K562 (cell line): ENCODE measurements at regions not wholly inside any gene's neighbourhood (a gene's known extent, or its start where the extent isn't known, plus 50 kb on each side); places are given as distances from the start of the nearest gene placed in this dataset.

ENCODE experiments used
- ATAC-seq: fragments of 200-7000 bp; cut with Tn5 transposase; 3 replicates; pipeline ENCODE4 v1.9.1; 2020; ENCODE audit warnings: moderate library complexity
- BruUV-seq: library from RNA; stranded (reverse); fragments of 400-500 nt; replicated peaks from 2 replicates; lab custom pipeline; 2021; lab: Mats Ljungman, UMichigan
- CTCF ChIA-PET: fragments of 300-600 bp; formaldehyde crosslinking; extraction: SDS; loops from one replicate; lab custom pipeline; 2021; ENCODE audit warnings: low intra/inter-chr PET ratio; lab: Yijun Ruan, JAX
- POLR2A ChIA-PET: fragments of 300-600, 350-650 bp; sonication (Branson Sonifier 250); formaldehyde crosslinking; extraction: SDS; loops from one replicate; lab custom pipeline; 2021; ENCODE audit warnings: antibody characterized with exemption, inconsistent platforms; lab: Yijun Ruan, JAX
- DNase-seq, 4 experiments: peaks; one replicate each; pipeline versions ENCODE4 v3.0.0 to v3.0.0-alpha.2; 2011 to 2018; ENCODE audit warnings: low spot score in 3 of 4, mixed read lengths in 3 of 4; ENCODE audit errors: extremely low read depth in 1 of 4
- FAIRE-seq: peaks from 2 replicates; lab custom pipeline; 2011; peaks lifted over from hg19 to GRCh38; lab: Jason Lieb, UNC
- H2AFZ ChIP-seq: 2 replicates; pipeline ENCODE4 v1.6.0; 2011; ENCODE audit warnings: low read depth, low read length, control low read depth, inconsistent platforms
- H3K27ac ChIP-seq: fragments of 200-600 bp; 3 replicates; pipeline ENCODE4 v1.8.0; 2011; ENCODE audit warnings: low read depth, mild to moderate bottlenecking, control low read depth, inconsistent platforms, low read length, moderate library complexity, mixed read lengths; ENCODE audit errors: extremely low read depth
- H3K27me3 ChIP-seq, 2 experiments: fragments of 300-600 bp in 1 of 2; 2 replicates in 1 of 2; 3 replicates in 1 of 2; pipeline versions ENCODE4 v1.6.0 to v1.8.0; 2011; ENCODE audit warnings: inconsistent platforms in 2 of 2, low read length in 2 of 2, mild to moderate bottlenecking in 1 of 2, mixed read lengths in 1 of 2, moderate library complexity in 1 of 2; ENCODE audit not compliant: control insufficient read depth in 2 of 2, insufficient read depth in 2 of 2
- H3K36me3 ChIP-seq: fragments of 300-600 bp; 3 replicates; pipeline ENCODE4 v1.8.0; 2011; ENCODE audit warnings: mild to moderate bottlenecking, low read length, inconsistent platforms; ENCODE audit not compliant: control insufficient read depth, insufficient read depth
- H3K4me1 ChIP-seq, 2 experiments: fragments of 200-600 bp in 1 of 2; replicated peaks in 1 of 2; 2 replicates in 1 of 2; 3 replicates in 1 of 2; pipeline versions ENCODE4 v1.5.1 to v1.8.0; 2011; ENCODE audit warnings: inconsistent platforms in 2 of 2, low read length in 2 of 2, mild to moderate bottlenecking in 1 of 2, mixed read lengths in 1 of 2, moderate library complexity in 1 of 2; ENCODE audit not compliant: control insufficient read depth in 2 of 2, insufficient read depth in 2 of 2
- H3K4me2 ChIP-seq: 2 replicates; pipeline ENCODE4 v1.6.1; 2011; ENCODE audit warnings: low read length, control low read depth, inconsistent platforms, mixed read lengths; ENCODE audit not compliant: insufficient read depth
- H3K4me3 ChIP-seq: fragments of 200-600 bp; sonication (generic), shearing (Covaris generic); 2 replicates; pipeline ENCODE4 v1.5.1; 2016; ENCODE audit warnings: control low read depth, inconsistent platforms
- H3K79me2 ChIP-seq: fragments of 200-600 bp; 3 replicates; pipeline ENCODE4 v1.8.0; 2011; ENCODE audit warnings: low read length, inconsistent platforms; ENCODE audit not compliant: control insufficient read depth, insufficient read depth
- H3K9ac ChIP-seq, 2 experiments: 2 replicates each; pipeline versions ENCODE4 v1.6.0 to v1.6.1; 2011; ENCODE audit warnings: low read depth in 2 of 2, low read length in 2 of 2, control low read depth in 1 of 2, inconsistent platforms in 1 of 2, mild to moderate bottlenecking in 1 of 2, mixed read lengths in 1 of 2; ENCODE audit not compliant: insufficient read depth in 1 of 2
- H3K9me1 ChIP-seq: one replicate; pipeline ENCODE4 v1.6.0; 2011; ENCODE audit warnings: inconsistent platforms, mild to moderate bottlenecking, low read length, moderate library complexity; ENCODE audit not compliant: control insufficient read depth, insufficient read depth
- H3K9me3 ChIP-seq: replicated peaks from 2 replicates; pipeline ENCODE4 v1.5.1; 2011; ENCODE audit warnings: low read depth, low read length, inconsistent platforms; ENCODE audit not compliant: control insufficient read depth, insufficient read depth
- H4K20me1 ChIP-seq: replicated peaks from 2 replicates; pipeline ENCODE4 v1.6.1; 2011; ENCODE audit warnings: low read length, inconsistent platforms, mixed read lengths; ENCODE audit not compliant: control insufficient read depth, insufficient read depth
- ARID3B ChIP-seq: fragments of 250-450 bp; sonication (Bioruptor Pico); IDR thresholded peaks from 2 replicates; pipeline ENCODE4 v1.4.0; 2020; ENCODE audit warnings: borderline replicate concordance
- BRD9 ChIP-seq: fragments of 450-650 bp; IDR thresholded peaks from 2 replicates; pipeline ENCODE4 v1.6.1; 2018; ENCODE audit warnings: low read depth; ENCODE audit not compliant: partially characterized antibody
- CBFB ChIP-seq: sonication (generic); formaldehyde crosslinking; IDR thresholded peaks from 2 replicates; pipeline ENCODE4 v1.4.0; 2020; ENCODE audit warnings: mild to moderate bottlenecking, missing genetic modification reagents
- FOXK1 ChIP-seq: sonication (generic); formaldehyde crosslinking; IDR thresholded peaks from 2 replicates; pipeline ENCODE4 v1.8.0; 2022; ENCODE audit warnings: missing genetic modification reagents, mild to moderate bottlenecking, borderline replicate concordance
- HOXB6 ChIP-seq: fragments of 250-450 bp; sonication (Bioruptor Pico); IDR thresholded peaks from 2 replicates; pipeline ENCODE4 v1.5.1; 2022; ENCODE audit warnings: mild to moderate bottlenecking, borderline replicate concordance
- KAT2B ChIP-seq: IDR thresholded peaks from one replicate; pipeline ENCODE4 v1.6.1; 2012; ENCODE audit warnings: low read depth, mild to moderate bottlenecking, control low read depth, inconsistent platforms, low read length, moderate library complexity
- MTA2 ChIP-seq: fragments of 450-650 bp; IDR thresholded peaks from 2 replicates; pipeline ENCODE4 v1.6.1; 2016; ENCODE audit warnings: low read depth
- MTF1 ChIP-seq: fragments of 250-450 bp; sonication (Bioruptor Pico); IDR thresholded peaks from 2 replicates; pipeline ENCODE4 v1.9.0; 2021; ENCODE audit warnings: moderate library complexity, mild to moderate bottlenecking, inconsistent platforms, borderline replicate concordance
- NEUROD1 ChIP-seq: fragments of 150-350 bp; IDR thresholded peaks from 2 replicates; pipeline ENCODE4 v1.6.1; 2014; ENCODE audit warnings: borderline replicate concordance, low read length, low read depth; ENCODE audit not compliant: partially characterized antibody
- NFATC3 ChIP-seq: fragments of 450-650 bp; IDR thresholded peaks from 2 replicates; pipeline ENCODE4 v1.6.1; 2017; ENCODE audit warnings: mild to moderate bottlenecking
- SRSF9 ChIP-seq: fragments of 200-400 bp; formaldehyde crosslinking; IDR thresholded peaks from 2 replicates; pipeline ENCODE4 v1.6.1; 2017; ENCODE audit warnings: low read depth, low read length, borderline replicate concordance
- STAT6 ChIP-seq: sonication (generic); formaldehyde crosslinking; IDR thresholded peaks from 2 replicates; pipeline ENCODE4 v1.8.1; 2023; ENCODE audit warnings: mild to moderate bottlenecking, missing genetic modification reagents
- XRCC4 ChIP-seq: IDR thresholded peaks from one replicate; pipeline ENCODE4 v1.6.1; 2011; ENCODE audit not compliant: insufficient read depth, insufficient read length; ENCODE audit errors: extremely low read depth
- ZNF449 ChIP-seq: fragments of 250-450 bp; sonication (Bioruptor Pico); IDR thresholded peaks from 2 replicates; pipeline ENCODE4 v1.8.0; 2022; ENCODE audit warnings: moderate library complexity, mild to moderate bottlenecking, inconsistent platforms
- WGBS: fragments of 100-300 bp; shearing (Covaris generic); methylation state at CpG from one replicate; pipeline ENCODE4 v1.1.6; 2016; ENCODE audit warnings: low coverage, mixed read lengths; ENCODE audit not compliant: insufficient coverage; ENCODE audit errors: missing lambda C conversion rate; 5-methylcytosine and 5-hydroxymethylcytosine counted together
- in situ Hi-C: fragments of 300-500 bp; cut with MboI; formaldehyde crosslinking; loops from 4 replicates; pipeline ENCODE4 v1.15.0; 2018; ENCODE audit warnings: inconsistent platforms, mixed read lengths
- intact Hi-C: fragments of 100-400 bp; cut with micrococcal nuclease; formaldehyde crosslinking; loops from 2 replicates; pipeline ENCODE4 v1.14.2; 2022

- TF ChIP-seq XRCC4 (no peak), ARID3B (CRISPR knock-in tag) (no peak)
These were observed 254.3 kb downstream of the SOX11 start (continued) for GRCh38 chr2:5946225-5947115.

- ChIA-PET CTCF (no interaction called here), POLR2A (no interaction called here)
- Histone ChIP-seq H3K9ac (no peak overlapping the region), H3K27me3 (no peaks in the 10 kb centered on the region), H3K4me3 (no peak overlapping the region), H3K9me3 (no peaks in the 10 kb centered on the region), H3K4me1 (no peaks in the 10 kb centered on the region), H3K27ac (no peak overlapping the region), H3K79me2 (no peaks in the 10 kb centered on the region), H3K36me3 (no peaks in the 10 kb centered on the region), H3K4me2 (no peak overlapping the region), H4K20me1 (no peaks in the 10 kb centered on the region), H2AFZ (no peak overlapping the region), H3K9me1 (no peaks in the 10 kb centered on the region)
- no peak for DNase-seq
- in situ Hi-C loops: no loop called here
- no TSS peak for BruUV-seq
- intact Hi-C loops: no loop called here
- no peak for FAIRE-seq
- no peak for ATAC-seq
- WGBS: 0% methylated on average over 4 of the region's 5 CpGs
- TF ChIP-seq SRSF9 (no peak), FOXK1 (CRISPR knock-in tag) (no peak), STAT6 (CRISPR knock-in tag) (no peak), MTA2 (no peak), ZNF449 (no peak), KAT2B (no peak), BRD9 (no peak), CBFB (no peak), NEUROD1 (no peak), MTF1 (no peak), HOXB6 (CRISPR knock-in tag) (no peak), NFATC3 (no peak)
These were observed 258.6 kb downstream of the SOX11 start for GRCh38 chr2:5950736-5951135.
